Panc1 (cell line): ENCODE measurements at regions not wholly inside any gene's neighbourhood (a gene's known extent, or its start where the extent isn't known, plus 50 kb on each side); places are given as distances from the start of the nearest gene placed in this dataset.
"Not testable (repeated sequence)": the region's sequence is repeated elsewhere in the genome, so short reads cannot be mapped to it uniquely, and the experiment has no call there.

Experiments
- CTCF ChIP-seq: fragments of 450-650 bp; IDR thresholded peaks from 2 replicates; pipeline ENCODE4 v1.5.1; 2017; ENCODE audit warnings: mild to moderate bottlenecking
- POLR2AphosphoS5 ChIP-seq: IDR thresholded peaks from 2 replicates; pipeline ENCODE4 v1.6.1; 2012; ENCODE audit warnings: mild to moderate bottlenecking, low read depth, low read length, moderate library complexity
- SIN3A ChIP-seq: IDR thresholded peaks from 2 replicates; pipeline ENCODE4 v1.6.1; 2012; ENCODE audit warnings: low read depth, mild to moderate bottlenecking, low read length, moderate library complexity, borderline replicate concordance; ENCODE audit not compliant: insufficient read depth

DNA sequence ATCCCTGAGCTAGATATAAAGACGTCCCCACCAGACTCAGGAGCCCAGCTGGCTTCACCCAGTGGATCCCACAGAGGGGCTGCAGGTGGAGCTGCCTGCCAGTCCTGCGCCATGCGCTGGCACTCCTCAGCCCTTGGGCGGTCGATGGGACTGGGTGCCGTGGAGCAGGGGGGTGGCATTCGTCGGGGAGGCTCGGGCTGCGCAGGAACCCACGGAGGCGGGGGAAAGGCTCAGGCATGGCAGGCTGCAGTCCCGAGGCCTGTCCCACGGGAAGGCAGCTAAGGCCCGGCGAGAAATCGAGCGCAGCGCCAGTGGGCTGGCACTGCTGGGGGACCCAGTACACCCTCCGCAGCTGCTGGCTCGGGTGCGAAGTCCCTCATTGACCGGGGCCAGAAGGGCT, 555.1 kb upstream of the CDH10 start:
- not testable (repeated sequence) for TF ChIP-seq CTCF, POLR2AphosphoS5, SIN3A
